ENCODE measurements at regions not wholly inside any gene's neighbourhood (a gene's known extent, or its start where the extent isn't known, plus 50 kb on each side); places are given as distances from the start of the nearest gene placed in this dataset.

DNA sequence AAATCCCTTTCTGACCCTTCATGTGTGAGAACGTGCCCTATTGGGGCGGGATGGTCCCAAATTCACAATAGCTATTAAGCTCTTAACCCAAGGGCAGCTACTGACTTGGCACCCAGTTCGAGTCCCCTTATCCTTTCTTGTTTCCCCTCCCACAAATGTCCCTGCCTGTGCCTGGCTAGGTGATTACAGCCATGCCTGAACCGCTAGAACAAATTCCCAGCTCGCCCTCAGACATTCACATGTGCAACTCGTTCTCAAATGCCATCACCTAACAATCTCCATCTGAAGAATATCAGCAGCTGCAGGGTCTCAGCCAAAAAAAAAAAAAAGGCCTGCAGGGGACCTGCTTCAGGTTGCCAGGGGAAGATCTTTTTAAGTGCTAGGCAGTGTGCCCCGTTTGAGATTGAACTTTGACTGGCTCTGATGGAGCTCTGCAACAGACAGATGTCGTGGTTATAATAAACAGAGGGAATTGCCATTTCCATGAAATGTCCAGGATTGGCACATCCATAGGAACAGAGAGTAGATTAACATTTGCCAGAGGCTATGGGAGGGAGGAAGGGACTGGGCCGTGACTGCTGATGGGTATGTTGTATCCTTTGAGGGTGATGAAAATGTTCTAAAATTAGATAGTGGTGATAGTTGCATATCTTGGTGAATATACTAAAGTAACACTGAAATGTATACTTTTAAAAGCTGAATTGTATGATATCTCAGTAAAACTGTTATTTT is 347.2 kb upstream of the WWC1 start:
- TF ChIP-seq, protein P1, sequence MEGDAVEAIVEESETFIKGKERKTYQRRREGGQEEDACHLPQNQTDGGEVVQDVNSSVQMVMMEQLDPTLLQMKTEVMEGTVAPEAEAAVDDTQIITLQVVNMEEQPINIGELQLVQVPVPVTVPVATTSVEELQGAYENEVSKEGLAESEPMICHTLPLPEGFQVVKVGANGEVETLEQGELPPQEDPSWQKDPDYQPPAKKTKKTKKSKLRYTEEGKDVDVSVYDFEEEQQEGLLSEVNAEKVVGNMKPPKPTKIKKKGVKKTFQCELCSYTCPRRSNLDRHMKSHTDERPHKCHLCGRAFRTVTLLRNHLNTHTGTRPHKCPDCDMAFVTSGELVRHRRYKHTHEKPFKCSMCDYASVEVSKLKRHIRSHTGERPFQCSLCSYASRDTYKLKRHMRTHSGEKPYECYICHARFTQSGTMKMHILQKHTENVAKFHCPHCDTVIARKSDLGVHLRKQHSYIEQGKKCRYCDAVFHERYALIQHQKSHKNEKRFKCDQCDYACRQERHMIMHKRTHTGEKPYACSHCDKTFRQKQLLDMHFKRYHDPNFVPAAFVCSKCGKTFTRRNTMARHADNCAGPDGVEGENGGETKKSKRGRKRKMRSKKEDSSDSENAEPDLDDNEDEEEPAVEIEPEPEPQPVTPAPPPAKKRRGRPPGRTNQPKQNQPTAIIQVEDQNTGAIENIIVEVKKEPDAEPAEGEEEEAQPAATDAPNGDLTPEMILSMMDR (IDR thresholded peaks at IDR 0.05; ENCODE audit: extremely low read depth, missing control alignments), result no peak
- no peak for DNase-seq (ENCODE audit: low spot score)

DNA sequence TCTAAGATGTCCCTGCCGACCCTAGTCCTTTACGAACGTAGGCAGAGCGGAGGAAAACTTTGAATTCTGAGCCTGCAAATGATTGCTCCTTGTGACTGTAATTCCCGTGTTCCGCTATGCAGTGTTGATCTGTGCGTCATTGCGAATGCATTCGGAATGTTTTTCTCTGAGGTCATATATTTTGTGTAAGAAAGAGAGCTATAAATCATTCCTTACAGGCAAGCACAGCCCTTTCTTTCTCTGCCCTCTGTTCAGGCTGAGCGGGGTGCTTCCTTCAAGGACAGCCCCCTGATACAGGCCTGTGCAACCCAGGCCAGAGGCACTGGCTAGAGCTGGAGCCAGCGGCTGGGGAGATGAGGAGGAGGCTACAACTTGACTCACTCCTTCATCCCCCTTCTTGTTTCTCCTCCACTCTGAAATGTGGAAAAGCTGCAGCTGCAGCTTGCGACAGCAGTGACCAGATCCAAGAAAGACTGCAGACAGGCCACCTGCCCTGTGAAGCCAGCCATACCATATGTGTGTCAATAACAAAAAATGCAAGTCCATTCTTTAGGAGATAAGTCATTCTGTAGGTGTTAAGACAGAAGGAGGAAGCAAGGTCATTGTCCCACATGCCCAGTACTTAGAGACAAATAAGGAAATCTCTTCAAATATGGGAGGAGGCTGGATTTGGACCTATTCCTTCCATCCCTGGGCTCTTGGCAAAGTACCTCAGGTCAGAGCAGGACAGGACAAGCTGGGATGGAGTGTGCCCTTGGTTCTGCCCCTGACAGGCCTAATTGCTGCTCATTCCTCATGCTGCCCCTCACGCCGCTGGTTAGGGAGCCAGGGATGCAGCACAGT is 345.7 kb upstream of the WWC1 start:
- DNase-seq (ENCODE audit: low spot score), result no peak
- TF ChIP-seq, protein P1 (IDR thresholded peaks at IDR 0.05; ENCODE audit: extremely low read depth, missing control alignments), result no peak

DNA sequence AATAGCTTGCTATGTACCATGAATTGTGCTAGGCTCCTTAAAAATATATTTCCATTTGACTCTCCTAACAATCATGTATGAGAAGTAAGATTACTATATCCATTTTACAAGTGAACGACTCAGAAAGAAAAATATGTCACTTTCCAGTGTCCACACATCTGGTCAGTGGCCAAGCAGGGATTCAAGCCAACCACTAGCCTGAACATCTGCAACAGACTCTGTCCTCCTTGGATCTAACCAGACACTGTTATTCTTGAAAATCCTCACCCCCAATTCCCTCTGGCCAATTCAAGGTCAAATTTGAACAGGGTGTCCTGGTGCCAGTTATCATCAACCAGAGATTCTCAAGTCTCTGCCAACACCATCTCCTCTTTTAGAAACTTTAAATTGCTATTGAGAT is 344.1 kb upstream of the WWC1 start:
- DNase-seq (ENCODE audit: low spot score), result no peak
- TF ChIP-seq, protein P1 (IDR thresholded peaks at IDR 0.05; ENCODE audit: extremely low read depth, missing control alignments), result no peak

DNA sequence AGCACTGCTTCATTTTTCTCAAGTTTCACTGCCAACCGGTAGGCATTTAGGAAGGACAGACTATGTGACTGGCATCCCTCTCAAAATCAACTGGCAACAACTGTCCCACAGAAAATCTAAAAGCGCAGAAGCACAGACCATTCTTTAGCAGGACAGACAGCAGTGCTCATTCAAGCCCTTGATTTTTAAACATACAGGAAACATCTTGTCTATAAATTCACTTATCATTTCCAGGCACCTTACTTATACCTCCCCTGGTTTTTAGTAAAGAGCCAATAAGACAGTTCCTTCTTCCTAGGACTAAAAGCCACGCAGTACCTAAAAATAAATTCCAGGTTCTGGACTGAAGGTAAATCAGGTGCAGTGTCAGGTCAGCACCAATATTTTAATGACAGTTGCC is 343.2 kb upstream of the WWC1 start:
- TF ChIP-seq, protein P1 (IDR thresholded peaks at IDR 0.05; ENCODE audit: extremely low read depth, missing control alignments), result no peak

DNA sequence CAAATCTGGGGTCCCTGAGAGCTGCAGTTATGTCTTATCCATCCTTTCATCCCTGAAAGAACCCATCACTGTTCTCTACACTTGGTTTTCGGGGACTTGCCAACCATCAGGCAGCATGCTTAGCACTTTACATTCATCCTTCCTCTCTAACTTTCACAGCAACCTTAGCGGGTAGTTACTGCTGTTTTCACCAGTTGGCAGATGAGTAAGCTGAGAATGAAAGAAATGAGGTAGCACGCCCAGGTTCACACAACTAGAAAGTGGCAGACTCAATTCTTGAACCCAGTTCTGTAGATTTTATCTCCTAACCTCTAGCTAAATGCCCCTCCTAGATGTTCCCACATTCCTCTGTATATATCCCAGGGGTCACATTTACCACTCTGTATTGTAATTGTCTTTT is 342.0 kb upstream of the WWC1 start:
- DNase-seq (ENCODE audit: low spot score), result no peak
- TF ChIP-seq, protein P1 (IDR thresholded peaks at IDR 0.05; ENCODE audit: extremely low read depth, missing control alignments), result no peak

More for the DNA sequence above, 343.2 kb upstream of the WWC1 start:
- DNase-seq (ENCODE audit: low spot score), result no peak

DNA sequence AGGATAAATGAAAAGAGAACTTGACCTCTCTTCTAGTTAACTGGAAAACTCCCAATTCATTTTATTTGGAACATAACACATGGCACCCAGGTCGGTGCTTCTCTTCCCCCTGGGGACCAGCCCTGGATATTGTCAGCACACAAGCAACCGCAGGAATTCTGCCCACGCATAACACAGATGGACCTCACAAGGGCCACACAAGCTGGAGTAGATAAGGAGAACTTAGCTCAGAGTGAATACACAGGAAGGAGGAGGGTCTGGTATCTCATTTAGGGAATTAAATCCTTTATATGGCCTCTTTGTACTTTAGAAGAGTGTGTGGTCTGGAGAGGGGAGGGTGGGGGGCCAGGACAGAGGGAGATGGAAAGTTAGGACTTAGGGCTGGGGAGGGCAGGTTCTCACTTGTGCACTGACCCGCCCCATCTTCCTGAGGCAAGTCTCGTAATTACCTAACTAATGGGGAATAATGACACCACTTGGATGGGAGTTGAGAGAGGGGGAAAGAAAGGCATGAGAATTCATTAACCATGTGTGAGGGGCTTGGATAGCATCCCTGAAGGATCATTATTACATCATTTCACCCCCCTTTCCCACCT is 341.2 kb upstream of the WWC1 start:
- TF ChIP-seq, protein P1 (IDR thresholded peaks at IDR 0.05; ENCODE audit: extremely low read depth, missing control alignments), result no peak
- no peak for DNase-seq (ENCODE audit: low spot score)

DNA sequence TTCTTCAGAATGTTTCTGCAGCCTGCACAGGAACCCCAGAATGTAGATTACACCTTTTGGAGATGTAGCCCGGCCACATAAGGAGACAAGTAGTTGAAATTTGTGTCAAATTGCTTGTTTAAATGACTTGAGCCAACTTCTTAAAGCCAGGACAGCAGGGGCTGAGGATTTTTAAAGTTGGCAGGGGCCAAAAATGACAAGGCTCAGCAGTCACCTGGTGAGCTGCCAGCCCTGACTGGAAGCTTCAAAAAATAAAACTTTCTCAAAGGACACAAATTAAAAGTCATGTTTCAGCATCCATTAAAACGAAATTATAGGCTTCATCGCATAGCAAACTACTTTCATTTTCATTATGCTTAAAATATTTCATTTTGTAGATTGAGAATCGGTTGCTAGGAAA is 340.3 kb upstream of the WWC1 start:
- no peak for DNase-seq (ENCODE audit: low spot score)
- TF ChIP-seq, protein P1 (IDR thresholded peaks at IDR 0.05; ENCODE audit: extremely low read depth, missing control alignments), result no peak
